Non-pigmented ciliary epithelial cell (primary cell): ENCODE measurements at regions not wholly inside any gene's neighbourhood (a gene's known extent, or its start where the extent isn't known, plus 50 kb on each side); places are given as distances from the start of the nearest gene placed in this dataset.
A peak's percentile ranks its signal among the peaks of the same experiment; 100 is the strongest.

Source experiments
- DNase-seq: peaks from one replicate; pipeline ENCODE4 v3.0.0-alpha.2; 2010; ENCODE audit warnings: low read depth

- DNase-seq = no peak
Measured at GRCh38 chr13:22505489-22505888, 675.3 kb upstream of the SGCG start.

- no peak for DNase-seq
Measured at GRCh38 chr13:22506096-22506691, 674.6 kb upstream of the SGCG start.

- no peak for DNase-seq
Measured at GRCh38 chr13:22517544-22517943, 663.2 kb upstream of the SGCG start.

GRCh38 chr13:22536851-22537250, 643.9 kb upstream of the SGCG start:
- DNase-seq = no peak

GRCh38 chr13:22538400-22538799, 642.4 kb upstream of the SGCG start:
- DNase-seq = no peak

- no peak for DNase-seq
Measured at GRCh38 chr13:22549126-22549525, 631.7 kb upstream of the SGCG start.

GRCh38 chr13:22561581-22561980, 619.2 kb upstream of the SGCG start:
- DNase-seq = peak; percentile 3

- DNase-seq = no peak
Measured at GRCh38 chr13:22562116-22562515, 618.7 kb upstream of the SGCG start.

GRCh38 chr13:22563272-22563671, 617.5 kb upstream of the SGCG start:
- no peak for DNase-seq

- DNase-seq = no peak
Measured at GRCh38 chr13:22569811-22570210, 611.0 kb upstream of the SGCG start.

- no peak for DNase-seq
Measured at GRCh38 chr13:22589880-22590279, 590.9 kb upstream of the SGCG start.

- DNase-seq = peak; percentile 10
Measured at GRCh38 chr13:22592515-22592914, 588.3 kb upstream of the SGCG start.

- no peak for DNase-seq
Measured at GRCh38 chr13:22594041-22594440, 586.7 kb upstream of the SGCG start.

- peak; percentile 5 for DNase-seq
Measured at GRCh38 chr13:22596171-22596863, 584.5 kb upstream of the SGCG start.

- no peak for DNase-seq
Measured at GRCh38 chr13:22599156-22599555, 581.6 kb upstream of the SGCG start.

- no peak for DNase-seq
Measured at GRCh38 chr13:22618002-22618401, 562.8 kb upstream of the SGCG start.

- DNase-seq = no peak
Measured at GRCh38 chr13:22625691-22626090, 555.1 kb upstream of the SGCG start.

- DNase-seq = no peak
Measured at GRCh38 chr13:22629374-22629773, 551.4 kb upstream of the SGCG start.

- no peak for DNase-seq
Measured at GRCh38 chr13:22642088-22642487, 538.7 kb upstream of the SGCG start.

- DNase-seq = no peak
Measured at GRCh38 chr13:22644941-22645340, 535.8 kb upstream of the SGCG start.

- DNase-seq = no peak
Measured at GRCh38 chr13:22647156-22647850, 533.5 kb upstream of the SGCG start.

- DNase-seq = no peak
Measured at GRCh38 chr13:22648320-22648801, 532.4 kb upstream of the SGCG start.

GRCh38 chr13:22652796-22653195, 528.0 kb upstream of the SGCG start:
- DNase-seq = no peak
